ENCODE measurements at regions not wholly inside any gene's neighbourhood (a gene's known extent, or its start where the extent isn't known, plus 50 kb on each side); places are given as distances from the start of the nearest gene placed in this dataset.

DNA sequence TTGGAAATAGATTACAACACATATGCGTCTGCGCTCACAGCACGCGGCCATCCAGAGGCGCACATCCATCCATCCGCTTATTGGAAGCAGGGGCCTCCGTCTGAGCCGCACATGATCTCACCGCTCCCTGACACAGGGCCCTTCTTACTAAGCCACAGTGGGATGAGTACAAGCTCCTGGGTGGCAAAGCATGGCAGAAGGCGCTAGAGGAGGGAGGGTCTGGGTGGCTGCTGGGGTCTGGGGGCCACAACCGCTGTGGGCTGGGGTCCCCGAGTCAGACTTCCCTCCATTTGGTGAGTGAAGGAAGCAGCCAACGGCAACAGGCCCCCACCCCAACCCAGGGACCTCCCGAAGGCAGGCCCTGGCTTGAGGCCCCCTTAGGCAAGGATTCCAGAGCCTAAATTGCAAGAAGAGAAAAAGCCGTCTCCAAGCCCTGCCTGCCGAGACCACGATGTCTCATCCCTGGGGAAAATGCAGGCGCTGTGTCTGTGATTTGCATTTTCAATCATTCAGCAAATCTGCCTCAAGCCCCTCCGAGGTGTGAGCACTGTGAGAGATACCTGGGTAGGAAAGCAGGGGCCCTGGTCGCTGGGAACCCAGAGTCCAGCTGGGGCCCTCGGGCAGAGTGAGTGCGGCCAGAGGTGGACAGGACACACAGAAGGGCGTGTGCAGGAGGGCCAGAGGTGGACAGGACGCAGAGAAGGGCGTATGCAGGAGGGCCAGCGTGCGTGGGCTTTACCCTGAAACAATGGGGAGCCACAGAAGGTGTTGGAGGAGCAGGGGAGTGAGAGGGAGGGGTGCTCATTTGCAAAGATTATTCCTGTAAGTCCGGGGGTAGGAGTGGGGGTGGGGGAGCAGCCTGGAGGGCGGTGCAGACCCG is 135.7 kb downstream of the OLFM1 start:
- TF ChIP-seq, protein P1, sequence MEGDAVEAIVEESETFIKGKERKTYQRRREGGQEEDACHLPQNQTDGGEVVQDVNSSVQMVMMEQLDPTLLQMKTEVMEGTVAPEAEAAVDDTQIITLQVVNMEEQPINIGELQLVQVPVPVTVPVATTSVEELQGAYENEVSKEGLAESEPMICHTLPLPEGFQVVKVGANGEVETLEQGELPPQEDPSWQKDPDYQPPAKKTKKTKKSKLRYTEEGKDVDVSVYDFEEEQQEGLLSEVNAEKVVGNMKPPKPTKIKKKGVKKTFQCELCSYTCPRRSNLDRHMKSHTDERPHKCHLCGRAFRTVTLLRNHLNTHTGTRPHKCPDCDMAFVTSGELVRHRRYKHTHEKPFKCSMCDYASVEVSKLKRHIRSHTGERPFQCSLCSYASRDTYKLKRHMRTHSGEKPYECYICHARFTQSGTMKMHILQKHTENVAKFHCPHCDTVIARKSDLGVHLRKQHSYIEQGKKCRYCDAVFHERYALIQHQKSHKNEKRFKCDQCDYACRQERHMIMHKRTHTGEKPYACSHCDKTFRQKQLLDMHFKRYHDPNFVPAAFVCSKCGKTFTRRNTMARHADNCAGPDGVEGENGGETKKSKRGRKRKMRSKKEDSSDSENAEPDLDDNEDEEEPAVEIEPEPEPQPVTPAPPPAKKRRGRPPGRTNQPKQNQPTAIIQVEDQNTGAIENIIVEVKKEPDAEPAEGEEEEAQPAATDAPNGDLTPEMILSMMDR (conservative IDR thresholded peaks at IDR 0.05 in 1 of 2, IDR thresholded peaks at IDR 0.05 in 1 of 2; ENCODE audit: low read depth in 1 of 2, low read length in 2 of 2): no peak
- TF ChIP-seq EZH2 (IDR thresholded peaks at IDR 0.05; ENCODE audit: low read length, missing control alignments): no peak
- Histone ChIP-seq H3K36me3 (ENCODE audit: control insufficient read depth, insufficient read depth, low read length) (no peaks in the 10 kb centered on the region), H3K4me3 (replicated peaks in 1 of 4; ENCODE audit: control extremely low read depth in 1 of 4, insufficient read depth in 1 of 4, low read depth in 3 of 4, low read length in 4 of 4) (no peak overlapping the region), H3K9ac (ENCODE audit: insufficient read depth, low read length) (no peak overlapping the region), H3K27ac (ENCODE audit: insufficient read depth, low read length) (no peak overlapping the region), H3K79me2 (ENCODE audit: control insufficient read depth, insufficient read depth, low read length) (no peaks in the 10 kb centered on the region), H3K4me2 (ENCODE audit: extremely low read depth, insufficient read depth, low read length) (no peak overlapping the region), H3K4me1 (ENCODE audit: control insufficient read depth, extremely low read depth, insufficient read depth, low read length) (no peaks in the 10 kb centered on the region), H3K9me3 (ENCODE audit: control insufficient read depth, insufficient read depth, low read depth, low read length) (peaks cover 11% of the 10 kb centered on the region), H4K20me1 (ENCODE audit: control insufficient read depth, extremely low read depth, insufficient read depth, low read length) (no peaks in the 10 kb centered on the region), H2AFZ (ENCODE audit: low read length) (no peak overlapping the region), H3K27me3 (ENCODE audit: control insufficient read depth, insufficient read depth, low read length) (no peaks in the 10 kb centered on the region)
- DNase-seq (ENCODE audit: low read depth in 2 of 2): no peak

DNA sequence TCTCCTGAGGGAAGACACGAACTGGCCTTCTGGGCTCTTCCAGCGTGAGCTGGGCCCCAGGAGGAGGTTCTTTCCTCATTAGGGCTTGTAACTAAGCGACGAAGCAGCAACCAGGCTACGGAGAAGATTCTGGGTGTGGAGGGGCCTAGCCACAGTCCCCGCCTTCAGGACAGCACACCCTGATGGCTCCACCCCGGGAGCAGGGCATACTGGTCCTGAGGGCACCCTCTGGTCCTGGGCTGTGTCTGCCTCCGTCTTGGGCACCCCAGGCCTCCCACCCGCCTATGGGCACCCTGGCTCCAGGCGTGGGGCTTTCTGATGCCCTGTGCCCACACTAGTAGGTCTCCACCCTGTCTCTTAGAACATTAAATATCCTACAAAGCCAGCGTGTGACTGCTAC is 136.4 kb downstream of the OLFM1 start:
- no peak for DNase-seq (ENCODE audit: low read depth in 2 of 2)
- no peak overlapping the region for H3K4me2 ChIP-seq (ENCODE audit: extremely low read depth, insufficient read depth, low read length)
- H3K9me3 ChIP-seq (ENCODE audit: control insufficient read depth, insufficient read depth, low read depth, low read length): peaks cover 11% of the 10 kb centered on the region

DNA sequence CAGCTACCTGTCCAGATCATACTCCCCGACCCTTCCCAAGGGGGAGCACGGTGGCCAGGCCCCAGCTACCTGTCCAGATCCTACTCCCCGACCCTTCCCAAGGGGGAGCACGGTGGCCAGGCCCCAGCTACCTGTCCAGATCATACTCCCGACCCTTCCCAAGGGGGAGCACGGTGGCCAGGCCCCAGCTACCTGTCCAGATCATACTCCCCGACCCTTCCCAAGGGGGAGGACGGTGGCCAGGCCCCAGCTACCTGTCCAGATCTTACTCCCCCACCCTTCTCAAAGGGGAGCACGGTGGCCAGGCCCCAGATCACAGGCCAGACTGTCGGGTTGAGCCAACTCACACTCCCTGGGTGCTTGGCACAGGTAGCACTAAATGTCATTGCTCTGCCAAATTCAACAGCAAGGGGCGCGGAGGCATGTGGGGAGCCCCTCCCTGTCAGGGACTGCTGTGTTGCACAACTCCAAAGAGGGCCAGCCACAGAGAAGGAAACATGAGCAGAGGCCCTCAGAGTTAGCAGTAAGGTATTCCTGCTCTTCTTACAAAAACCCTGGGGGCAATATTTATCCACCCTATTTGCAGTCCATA is 136.9 kb downstream of the OLFM1 start:
- no peak overlapping the region for H2AFZ ChIP-seq (ENCODE audit: low read length)
- no peak overlapping the region for H3K4me2 ChIP-seq (ENCODE audit: extremely low read depth, insufficient read depth, low read length)
- no peak for DNase-seq (ENCODE audit: low read depth in 2 of 2)
- no peak overlapping the region for H3K27ac ChIP-seq (ENCODE audit: insufficient read depth, low read length)
- H3K9me3 ChIP-seq (ENCODE audit: control insufficient read depth, insufficient read depth, low read depth, low read length): peaks cover 11% of the 10 kb centered on the region
- H3K4me1 ChIP-seq (ENCODE audit: control insufficient read depth, extremely low read depth, insufficient read depth, low read length): no peaks in the 10 kb centered on the region
- no peaks in the 10 kb centered on the region for H4K20me1 ChIP-seq (ENCODE audit: control insufficient read depth, extremely low read depth, insufficient read depth, low read length)
- TF ChIP-seq, protein P1 (conservative IDR thresholded peaks at IDR 0.05 in 1 of 2, IDR thresholded peaks at IDR 0.05 in 1 of 2; ENCODE audit: low read depth in 1 of 2, low read length in 2 of 2): no peak
- TF ChIP-seq EZH2 (IDR thresholded peaks at IDR 0.05; ENCODE audit: low read length, missing control alignments): no peak
- no peaks in the 10 kb centered on the region for H3K79me2 ChIP-seq (ENCODE audit: control insufficient read depth, insufficient read depth, low read length)
- no peak overlapping the region for H3K9ac ChIP-seq (ENCODE audit: insufficient read depth, low read length)
- no peaks in the 10 kb centered on the region for H3K36me3 ChIP-seq (ENCODE audit: control insufficient read depth, insufficient read depth, low read length)
- no peaks in the 10 kb centered on the region for H3K27me3 ChIP-seq (ENCODE audit: control insufficient read depth, insufficient read depth, low read length)
- H3K4me3 ChIP-seq (replicated peaks in 1 of 4; ENCODE audit: control extremely low read depth in 1 of 4, insufficient read depth in 1 of 4, low read depth in 3 of 4, low read length in 4 of 4): no peak overlapping the region

More for the DNA sequence above, 136.4 kb downstream of the OLFM1 start:
- H4K20me1 ChIP-seq (ENCODE audit: control insufficient read depth, extremely low read depth, insufficient read depth, low read length): no peaks in the 10 kb centered on the region
- no peak overlapping the region for H3K27ac ChIP-seq (ENCODE audit: insufficient read depth, low read length)
- no peak overlapping the region for H3K4me3 ChIP-seq (replicated peaks in 1 of 4; ENCODE audit: control extremely low read depth in 1 of 4, insufficient read depth in 1 of 4, low read depth in 3 of 4, low read length in 4 of 4)
- H3K27me3 ChIP-seq (ENCODE audit: control insufficient read depth, insufficient read depth, low read length): no peaks in the 10 kb centered on the region
- H3K79me2 ChIP-seq (ENCODE audit: control insufficient read depth, insufficient read depth, low read length): no peaks in the 10 kb centered on the region
- TF ChIP-seq, protein P1 (conservative IDR thresholded peaks at IDR 0.05 in 1 of 2, IDR thresholded peaks at IDR 0.05 in 1 of 2; ENCODE audit: low read depth in 1 of 2, low read length in 2 of 2): no peak
- no peak for TF ChIP-seq EZH2 (IDR thresholded peaks at IDR 0.05; ENCODE audit: low read length, missing control alignments)
- H2AFZ ChIP-seq (ENCODE audit: low read length): no peak overlapping the region
- H3K4me1 ChIP-seq (ENCODE audit: control insufficient read depth, extremely low read depth, insufficient read depth, low read length): no peaks in the 10 kb centered on the region
- no peak overlapping the region for H3K9ac ChIP-seq (ENCODE audit: insufficient read depth, low read length)
- H3K36me3 ChIP-seq (ENCODE audit: control insufficient read depth, insufficient read depth, low read length): no peaks in the 10 kb centered on the region
